Gastrocnemius medialis (tissue), 4 donors: ENCODE measurements at regions not wholly inside any gene's neighbourhood (a gene's known extent, or its start where the extent isn't known, plus 50 kb on each side); places are given as distances from the start of the nearest gene placed in this dataset.

Experiments
- ATAC-seq, 2 donors: fragments of 150-250 bp; one replicate each; pipeline ENCODE4 v1.9.1; 2016
- DNase-seq, 2 donors: peaks; one replicate each; pipeline ENCODE4 v3.0.0-alpha.2; 2019
- H3K27ac ChIP-seq, 4 donors: fragments of 200-600 bp; sonication (generic); 1 replicate in 1 of 4; 2 replicates in 3 of 4; pipeline ENCODE4 v1.5.1; 2016 to 2018; ENCODE audit warnings: mild to moderate bottlenecking in 2 of 4, moderate library complexity in 1 of 4
- H3K27me3 ChIP-seq, 3 donors: fragments of 200-600 bp; sonication (generic) in 2 of 3; 1 replicate in 1 of 3; 2 replicates in 2 of 3; pipeline versions ENCODE4 v1.5.1 to v1.6.0; 2016 to 2019; ENCODE audit warnings: mild to moderate bottlenecking in 1 of 3, moderate library complexity in 1 of 3
- H3K36me3 ChIP-seq, 2 donors: fragments of 200-600 bp; sonication (generic) in 1 of 2; one replicate each; pipeline ENCODE4 v1.5.1; 2017 to 2018
- H3K4me1 ChIP-seq, 2 donors: fragments of 200-600 bp; sonication (generic) in 1 of 2; one replicate each; pipeline ENCODE4 v1.5.1; 2016 to 2017; ENCODE audit warnings: mild to moderate bottlenecking in 2 of 2
- H3K4me3 ChIP-seq, 4 donors: fragments of 200-600 bp; sonication (generic) in 3 of 4; 1 replicate in 1 of 4; 2 replicates in 3 of 4; pipeline ENCODE4 v1.5.1; 2016 to 2019; ENCODE audit warnings: mild to moderate bottlenecking in 2 of 4
- H3K9me3 ChIP-seq, 3 donors: fragments of 200-600 bp; sonication (generic) in 2 of 3; 1 replicate in 1 of 3; 2 replicates in 2 of 3; pipeline ENCODE4 v1.5.1; 2016 to 2019
- CTCF ChIP-seq, 5 experiments: fragments of 450-650 bp in 3 of 5; fragments of 200-600 bp in 2 of 5; sonication (generic) in 2 of 5; IDR thresholded peaks in 4 of 5; conservative IDR thresholded peaks in 1 of 5; 1 replicate in 4 of 5; 2 replicates in 1 of 5; pipeline ENCODE4 v1.5.1; 2016 to 2019; ENCODE audit warnings: antibody characterized with exemption in 5 of 5, mild to moderate bottlenecking in 3 of 5, moderate library complexity in 3 of 5
- POLR2A ChIP-seq, 2 donors: fragments of 450-650 bp; IDR thresholded peaks; one replicate each; pipeline ENCODE4 v1.6.1; 2017; ENCODE audit warnings: antibody characterized with exemption in 2 of 2, mild to moderate bottlenecking in 2 of 2, moderate library complexity in 2 of 2
- in situ Hi-C, 4 donors: fragments of 200-750 bp; cut with MboI; loops; one replicate each; pipeline versions ENCODE4 v1.15.0 to v1.8.0; 2017; ENCODE audit warnings: low sequenced_read_pairs in 4 of 4
- intact Hi-C: fragments of 100-400 bp; cut with DNase I; formaldehyde crosslinking; loops from one replicate; pipeline ENCODE4 v1.15.1; 2023; ENCODE audit warnings: low total_unique reads

GRCh38 chr5:12695651-12696050 is 791.4 kb upstream of the CTNND2 start:
- Histone ChIP-seq H3K9me3 (no peaks in the 10 kb centered on the region), H3K36me3 (no peaks in the 10 kb centered on the region), H3K4me3 (no peak overlapping the region), H3K4me1 (no peaks in the 10 kb centered on the region), H3K27ac (no peak overlapping the region), H3K27me3 (no peaks in the 10 kb centered on the region)
- no peak for TF ChIP-seq POLR2A (IDR thresholded peaks at IDR 0.05)
- TF ChIP-seq CTCF (IDR thresholded peaks at IDR 0.05 in 4 of 5, conservative IDR thresholded peaks at IDR 0.05 in 1 of 5), result no peak
- ATAC-seq, result no peak
- intact Hi-C loops (no loop called here), in situ Hi-C loops (no loop called here)
- no peak for DNase-seq

- intact Hi-C loops (no loop called here), in situ Hi-C loops (no loop called here)
- Histone ChIP-seq H3K27ac (no peak overlapping the region), H3K4me3 (no peak overlapping the region), H3K27me3 (no peaks in the 10 kb centered on the region), H3K36me3 (no peaks in the 10 kb centered on the region), H3K4me1 (no peaks in the 10 kb centered on the region), H3K9me3 (no peaks in the 10 kb centered on the region)
- TF ChIP-seq CTCF (IDR thresholded peaks at IDR 0.05 in 4 of 5, conservative IDR thresholded peaks at IDR 0.05 in 1 of 5), result no peak
- no peak for TF ChIP-seq POLR2A (IDR thresholded peaks at IDR 0.05)
- DNase-seq (no peak), ATAC-seq (no peak)
Measured at GRCh38 chr5:12691330-12691729, 787.1 kb upstream of the CTNND2 start.

- Histone ChIP-seq H3K36me3 (no peaks in the 10 kb centered on the region), H3K27me3 (no peaks in the 10 kb centered on the region), H3K9me3 (no peaks in the 10 kb centered on the region), H3K4me1 (no peaks in the 10 kb centered on the region), H3K4me3 (no peak overlapping the region), H3K27ac (no peak overlapping the region)
- intact Hi-C loops (no loop called here), in situ Hi-C loops (no loop called here)
- TF ChIP-seq POLR2A (IDR thresholded peaks at IDR 0.05) (no peak), CTCF (IDR thresholded peaks at IDR 0.05 in 4 of 5, conservative IDR thresholded peaks at IDR 0.05 in 1 of 5) (no peak)
- DNase-seq, result no peak
- no peak for ATAC-seq
Measured at GRCh38 chr5:12690361-12690760, 786.1 kb upstream of the CTNND2 start.

- Histone ChIP-seq H3K36me3 (no peaks in the 10 kb centered on the region), H3K9me3 (no peaks in the 10 kb centered on the region), H3K27ac (no peak overlapping the region), H3K4me1 (no peaks in the 10 kb centered on the region), H3K27me3 (no peaks in the 10 kb centered on the region), H3K4me3 (no peak overlapping the region)
- TF ChIP-seq CTCF (IDR thresholded peaks at IDR 0.05 in 4 of 5, conservative IDR thresholded peaks at IDR 0.05 in 1 of 5) (no peak), POLR2A (IDR thresholded peaks at IDR 0.05) (no peak)
- DNase-seq, result no peak
- in situ Hi-C loops (no loop called here), intact Hi-C loops (no loop called here)
- ATAC-seq, result no peak
Measured at GRCh38 chr5:12683249-12683648, 779.0 kb upstream of the CTNND2 start.

- Histone ChIP-seq H3K4me1 (no peaks in the 10 kb centered on the region), H3K36me3 (no peaks in the 10 kb centered on the region), H3K27me3 (no peaks in the 10 kb centered on the region), H3K4me3 (no peak overlapping the region), H3K27ac (no peak overlapping the region), H3K9me3 (no peaks in the 10 kb centered on the region)
- no peak for ATAC-seq
- TF ChIP-seq POLR2A (IDR thresholded peaks at IDR 0.05) (no peak), CTCF (IDR thresholded peaks at IDR 0.05 in 4 of 5, conservative IDR thresholded peaks at IDR 0.05 in 1 of 5) (no peak)
- DNase-seq, result no peak
- in situ Hi-C loops, result no loop called here
- intact Hi-C loops, result no loop called here
Measured at GRCh38 chr5:12679731-12680130, 775.5 kb upstream of the CTNND2 start.
